ENCODE measurements at regions not wholly inside any gene's neighbourhood (a gene's known extent, or its start where the extent isn't known, plus 50 kb on each side); places are given as distances from the start of the nearest gene placed in this dataset.
"Not testable (repeated sequence)": the region's sequence is repeated elsewhere in the genome, so short reads cannot be mapped to it uniquely, and the experiment has no call there.

- no peak for DNase-seq
Observed at GRCh38 chr5:152622628-152623027, 217.5 kb upstream of the NMUR2 start.

- no peak for DNase-seq
Observed at GRCh38 chr5:152623951-152624350, 218.9 kb upstream of the NMUR2 start.

DNA sequence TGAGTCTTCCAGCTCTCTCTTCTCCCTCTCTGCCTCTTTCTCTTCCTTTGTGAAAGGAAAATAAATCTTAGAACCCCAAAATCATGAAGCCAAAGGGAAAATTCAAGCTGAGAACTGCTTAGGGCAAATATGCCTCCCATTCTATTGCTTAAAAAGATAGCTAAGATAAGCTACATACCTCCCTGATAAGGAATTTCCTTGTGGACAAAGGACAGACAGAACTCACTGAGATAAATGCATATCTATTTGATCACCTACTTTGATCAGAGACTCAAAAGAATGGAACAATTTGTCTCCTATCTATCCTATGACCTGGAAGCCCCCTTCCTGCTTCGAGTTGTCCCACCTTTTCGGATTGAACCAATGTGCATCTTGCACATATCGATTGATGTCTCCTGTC is 220.6 kb upstream of the NMUR2 start:
- DNase-seq, result no peak

GRCh38 chr5:152631221-152631620 is 226.1 kb upstream of the NMUR2 start:
- no peak for DNase-seq

DNA sequence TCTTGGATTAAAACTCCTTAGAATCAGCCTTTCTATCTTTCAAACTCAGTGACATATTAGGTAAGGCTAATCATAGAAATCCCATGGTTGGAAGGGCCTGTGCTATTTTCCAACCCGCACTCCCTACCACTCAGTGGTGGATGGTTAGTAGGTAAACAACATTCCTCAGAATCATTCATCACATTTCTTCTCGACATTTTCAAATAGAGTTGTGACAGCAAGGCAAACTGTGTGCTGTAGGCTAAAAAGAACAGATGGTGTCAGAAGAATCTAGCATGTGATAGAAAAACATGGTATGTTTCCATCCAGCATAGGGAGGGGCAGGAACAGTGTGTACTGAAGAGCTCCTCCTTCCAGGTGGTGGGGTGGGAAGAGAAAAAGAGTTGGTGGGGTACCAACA is 227.3 kb upstream of the NMUR2 start:
- DNase-seq, result no peak

DNA sequence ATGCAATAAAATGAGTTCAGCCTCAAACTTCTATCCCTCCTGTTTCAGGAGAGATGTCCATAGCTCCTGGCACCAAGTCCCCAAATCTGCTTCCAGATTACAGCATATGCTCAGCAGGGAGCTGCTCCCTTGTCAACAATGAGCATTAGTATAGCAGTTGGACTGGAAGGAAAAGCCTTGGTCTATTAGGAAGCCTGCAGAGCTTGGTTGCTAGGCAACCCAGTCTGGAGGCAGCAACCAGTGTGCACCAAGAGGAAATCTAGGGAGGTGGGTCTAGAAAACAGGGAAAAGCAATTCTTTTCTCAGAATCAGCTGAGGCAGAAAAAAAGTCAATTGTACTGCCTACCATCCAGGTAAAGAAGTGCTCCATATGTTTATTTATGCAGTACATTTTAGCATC is 229.5 kb upstream of the NMUR2 start:
- no peak for DNase-seq

DNA sequence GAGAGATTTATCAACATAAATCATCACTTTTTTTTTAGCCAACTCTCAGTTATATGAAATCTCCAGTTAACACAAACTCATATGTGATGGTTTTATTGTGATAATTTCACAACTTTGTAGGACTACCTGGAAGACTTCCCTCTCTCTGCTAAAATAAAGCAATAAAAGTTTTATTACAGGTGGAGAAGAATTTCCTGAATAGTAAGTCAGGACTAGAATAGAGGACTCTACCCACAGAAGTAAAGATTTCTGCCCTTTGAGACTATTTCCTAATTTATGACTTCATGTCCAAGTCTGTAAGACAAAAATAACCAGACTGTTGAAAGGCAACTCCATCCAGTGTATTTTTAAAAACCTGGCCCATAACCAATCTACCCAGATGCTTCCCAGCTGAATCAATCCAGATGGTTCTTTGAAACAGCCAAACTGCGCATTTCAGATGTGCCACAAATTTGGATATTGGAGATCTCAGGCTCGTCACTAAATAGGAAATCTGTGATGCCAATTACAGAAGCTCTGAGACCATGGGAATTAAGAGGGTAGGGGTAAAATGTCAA is 234.0 kb upstream of the NMUR2 start:
- DNase-seq, result no peak

GRCh38 chr5:152641970-152642805 is 237.1 kb upstream of the NMUR2 start:
- no peak for DNase-seq

- no peak for DNase-seq
Observed at GRCh38 chr5:152642880-152643279, 237.8 kb upstream of the NMUR2 start.

GRCh38 chr5:152644029-152644728 is 239.1 kb upstream of the NMUR2 start:
- no peak for DNase-seq

GRCh38 chr5:152649609-152650008 is 244.5 kb upstream of the NMUR2 start:
- no peak for DNase-seq

GRCh38 chr5:152650413-152650812 is 245.3 kb upstream of the NMUR2 start:
- no peak for DNase-seq

- not testable (repeated sequence) for DNase-seq
Observed at GRCh38 chr5:152659470-152659869, 254.4 kb upstream of the NMUR2 start.

DNA sequence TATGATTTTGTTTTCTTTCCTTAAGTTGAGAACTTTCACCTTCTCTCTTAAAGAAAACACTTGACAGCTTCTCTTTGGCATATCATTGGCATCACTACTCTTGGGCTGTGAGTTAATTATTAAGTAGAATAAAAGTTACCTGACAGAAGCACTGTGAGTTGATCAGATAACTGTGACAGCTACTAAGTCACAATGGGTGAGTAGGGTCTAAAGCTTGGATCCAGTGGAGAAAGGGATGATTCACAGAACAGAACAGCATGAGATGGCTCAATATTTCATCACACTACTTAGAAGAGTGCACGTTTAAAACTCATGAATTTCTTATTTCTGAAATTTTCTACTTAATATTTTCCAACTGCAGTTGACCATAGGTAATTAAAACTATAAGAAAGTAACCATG is 268.5 kb upstream of the NMUR2 start:
- DNase-seq, result no peak

GRCh38 chr5:152674403-152674802 is 269.3 kb upstream of the NMUR2 start:
- no peak for DNase-seq

GRCh38 chr5:152676196-152676595 is 271.1 kb upstream of the NMUR2 start:
- no peak for DNase-seq

DNA sequence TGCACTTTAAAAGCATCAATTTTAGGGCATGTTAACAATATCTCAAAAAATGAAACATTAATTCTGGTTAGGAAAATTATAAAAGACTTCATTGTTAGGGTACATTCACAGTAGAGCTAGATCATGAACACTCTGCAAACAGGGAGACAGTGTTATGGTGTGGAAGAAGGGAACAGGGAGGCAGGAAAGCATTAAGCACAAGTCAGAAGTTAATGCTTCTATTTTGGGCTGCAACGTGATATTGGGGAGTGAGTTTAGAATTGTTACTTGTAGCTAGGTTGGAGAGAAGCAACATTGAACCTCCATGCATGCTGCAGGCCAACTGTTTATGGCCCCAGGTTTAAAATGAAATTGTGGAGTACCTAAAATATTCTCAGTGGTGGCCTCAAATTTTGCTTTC is 278.1 kb upstream of the NMUR2 start:
- no peak for DNase-seq

DNA sequence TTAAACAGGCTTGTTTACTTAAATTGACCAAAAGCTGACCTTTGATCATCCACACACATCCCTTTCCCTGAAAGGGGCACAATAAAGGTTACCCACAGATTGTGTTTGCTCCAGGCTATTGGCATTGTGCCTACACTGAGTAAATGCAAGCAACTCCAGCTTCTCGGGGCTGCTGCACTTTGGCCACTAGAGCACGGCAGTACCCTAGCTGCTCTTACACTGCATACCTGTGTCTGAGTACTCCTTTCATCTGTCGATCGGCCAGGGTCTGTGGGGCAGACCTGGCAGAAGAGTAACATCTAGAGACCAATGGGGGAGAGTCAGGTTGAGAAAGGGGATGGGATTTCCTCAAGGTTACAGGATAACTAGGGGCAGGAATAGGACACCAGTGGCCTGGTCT is 281.9 kb upstream of the NMUR2 start:
- no peak for DNase-seq

GRCh38 chr5:152688561-152689249 is 283.6 kb upstream of the NMUR2 start:
- no peak for DNase-seq

DNA sequence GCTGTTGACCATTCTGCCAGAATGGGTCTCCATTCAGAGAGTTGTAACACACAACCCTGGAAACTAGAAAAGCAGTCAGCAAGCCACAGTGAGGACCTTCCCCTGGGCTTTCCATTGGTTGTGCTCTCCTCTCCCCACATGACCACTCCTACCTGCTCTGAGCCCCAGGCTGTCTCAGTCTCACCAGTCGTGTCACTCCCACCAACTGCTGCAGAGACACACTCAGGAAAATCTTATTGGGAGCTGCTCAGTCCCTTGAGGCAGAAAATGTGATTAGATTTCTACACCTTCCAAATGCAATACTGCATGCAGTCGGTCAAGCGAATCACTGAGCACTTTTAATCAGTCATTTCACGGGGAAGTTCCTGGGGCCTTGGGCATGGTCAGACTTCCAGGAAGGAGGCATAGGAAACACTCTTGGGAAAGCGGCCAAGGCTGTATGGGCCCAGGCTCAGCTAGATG is 284.2 kb upstream of the NMUR2 start:
- DNase-seq, result no peak

DNA sequence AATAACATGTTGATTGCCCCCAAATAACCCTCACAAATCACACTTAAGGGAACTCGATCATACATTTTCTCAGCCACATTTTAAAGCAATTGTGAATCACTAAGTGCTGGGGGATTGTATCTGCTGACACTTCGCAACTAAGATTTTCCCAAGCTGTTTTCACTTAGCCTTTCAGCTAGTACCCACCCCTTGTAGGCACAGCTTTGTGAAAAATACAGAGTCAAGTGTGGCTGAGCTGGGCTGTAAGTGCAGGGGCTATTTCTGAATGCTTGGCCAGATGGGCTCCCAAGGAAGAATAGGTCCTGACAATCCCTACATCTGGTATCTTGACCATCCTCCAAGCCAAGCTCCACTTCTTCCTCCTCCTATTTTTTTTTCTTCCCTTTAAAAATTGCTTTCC is 289.2 kb upstream of the NMUR2 start:
- no peak for DNase-seq

GRCh38 chr5:152701305-152701949 is 296.3 kb upstream of the NMUR2 start:
- DNase-seq, result no peak

DNA sequence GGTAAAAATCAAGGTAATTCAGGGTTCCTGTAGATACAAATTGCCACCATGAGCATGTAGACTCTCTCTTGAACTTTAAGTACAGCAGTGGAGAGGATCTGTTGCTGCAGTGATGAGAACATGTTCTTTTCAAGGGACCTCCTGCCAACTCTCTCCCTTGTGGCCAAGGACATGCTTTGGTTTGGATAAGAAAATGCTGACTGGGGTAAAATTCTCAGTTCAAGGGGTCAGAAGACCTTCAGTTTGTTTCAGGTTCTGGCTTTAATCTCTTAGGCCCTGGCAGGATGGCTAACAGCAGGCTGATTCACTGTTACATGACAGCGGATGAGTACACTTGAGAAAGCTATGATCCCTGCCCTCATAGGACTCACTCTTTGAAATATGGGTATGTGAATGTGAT is 299.2 kb upstream of the NMUR2 start:
- no peak for DNase-seq
